ENCODE measurements at regions not wholly inside any gene's neighbourhood (a gene's known extent, or its start where the extent isn't known, plus 50 kb on each side); places are given as distances from the start of the nearest gene placed in this dataset.

- Mint-ChIP-seq H3K9me3 (peaks cover 2 to 8% of the 10 kb centered on the region in 2 experiments; a peak in 4 of 5 replicates), H3K4me1 (peaks cover 19 to 24% of the 10 kb centered on the region in 2 experiments), H3K36me3 (ENCODE audit: insufficient read depth in 1 of 3, low read depth in 3 of 3) (peaks cover 0 to 5% (median 2%) of the 10 kb centered on the region in 3 experiments; a peak in 1 of 7 replicates), H3K4me3 (no peak overlapping the region), H3K27me3 (ENCODE audit: low read depth) (peaks cover 2% of the 10 kb centered on the region), H3K27ac (no peak overlapping the region)
- H3K9ac ChIP-seq (ENCODE audit: extremely low read depth, insufficient read length, low read length): no peak overlapping the region
- H3T11ph ChIP-seq (ENCODE audit: low read length): no peak overlapping the region
- H3K14ac ChIP-seq (ENCODE audit: insufficient read depth, low read length): no peak overlapping the region
- no peak for DNase-seq
- H3K79me1 ChIP-seq (ENCODE audit: insufficient read depth, low read depth, low read length, poor library complexity, severe bottlenecking): no peaks in the 10 kb centered on the region
- no peak overlapping the region for H3K4ac ChIP-seq (ENCODE audit: low read depth, low read length)
- no CpG with 5 or more reads among the region's 3 CpGs for WGBS (ENCODE audit: extremely low coverage, insufficient read length, low lambda C conversion rate)
- H2BK12ac ChIP-seq (ENCODE audit: insufficient read length, low read depth, low read length): no peak overlapping the region
- H4K8ac ChIP-seq (replicated peaks; ENCODE audit: insufficient read length, low read depth, low read length): no peak overlapping the region
- no peaks in the 10 kb centered on the region for H3K9me3 ChIP-seq (ENCODE audit: control insufficient read depth, low read depth, low read length)
- no peak overlapping the region for H4K5ac ChIP-seq (ENCODE audit: insufficient read length, low read depth, low read length)
- no peak overlapping the region for H3K4me2 ChIP-seq (ENCODE audit: insufficient read depth, insufficient read length, low read length)
- no peak overlapping the region for H4K91ac ChIP-seq (ENCODE audit: insufficient read length, low read depth, low read length)
- no peaks in the 10 kb centered on the region for H3K79me2 ChIP-seq (ENCODE audit: insufficient read depth, low read length)
- no peak overlapping the region for H3K18ac ChIP-seq (ENCODE audit: insufficient read length, low read depth, low read length)
- H3K23me2 ChIP-seq (ENCODE audit: insufficient read length, low read depth, low read length, poor library complexity, severe bottlenecking): no peaks in the 10 kb centered on the region
- H4K20me1 ChIP-seq (ENCODE audit: control insufficient read depth, insufficient read depth, insufficient read length): no peaks in the 10 kb centered on the region
- H2AFZ ChIP-seq (ENCODE audit: low read length): no peak overlapping the region
- no peak overlapping the region for H2AK5ac ChIP-seq (ENCODE audit: insufficient read length, low read length)
- no peak overlapping the region for H3K23ac ChIP-seq (ENCODE audit: insufficient read length, low read depth, low read length)
- no peak overlapping the region for H2BK5ac ChIP-seq (ENCODE audit: insufficient read length, low read length)
- TF ChIP-seq CTCF (conservative IDR thresholded peaks at IDR 0.05): no peak
- no peaks in the 10 kb centered on the region for H3K27me3 ChIP-seq (ENCODE audit: insufficient read depth, low read length)
- H3K27ac ChIP-seq (ENCODE audit: insufficient read length, low read depth, low read length): no peak overlapping the region
- no peak overlapping the region for H2BK120ac ChIP-seq (ENCODE audit: low read depth, low read length, poor library complexity, severe bottlenecking)
- H2BK20ac ChIP-seq (ENCODE audit: low read depth, low read length, poor library complexity, severe bottlenecking): no peak overlapping the region
- H2BK15ac ChIP-seq (ENCODE audit: low read depth, low read length): no peak overlapping the region
- no peaks in the 10 kb centered on the region; the same call in 1 of the 2 replicates for H3K4me1 ChIP-seq (ENCODE audit: insufficient read depth, low read length)
- no peak overlapping the region for H3K56ac ChIP-seq (ENCODE audit: insufficient read length, low read depth, low read length)
Measured at GRCh38 chr5:56662893-56663292, 152.5 kb upstream of the MAP3K1 start.

All from H9 (cell line).